ENCODE measurements at regions not wholly inside any gene's neighbourhood (a gene's known extent, or its start where the extent isn't known, plus 50 kb on each side); places are given as distances from the start of the nearest gene placed in this dataset.

- TF ChIP-seq TAF1 (IDR thresholded peaks at IDR 0.05; ENCODE audit: borderline replicate concordance, low read depth, low read length) (no peak), POLR2A (IDR thresholded peaks at IDR 0.05; ENCODE audit: low read depth, low read length) (no peak)
These were observed 239.1 kb upstream of the MEOX2 start for GRCh38 chr7:15925608-15926007.

Data from GM12892 (cell line).